IMR-90 (cell line): ENCODE measurements at regions not wholly inside any gene's neighbourhood (a gene's known extent, or its start where the extent isn't known, plus 50 kb on each side); places are given as distances from the start of the nearest gene placed in this dataset.

Experiments
- ATAC-seq: fragments of 200-7000 bp; cut with Tn5 transposase; 2 replicates; pipeline ENCODE4 v1.9.1; 2020; ENCODE audit warnings: low read depth, mild to moderate bottlenecking, moderate library complexity
- BruUV-seq: library from RNA; stranded (reverse); fragments of 400-500 nt; replicated peaks from 2 replicates; lab custom pipeline; 2021; lab: Mats Ljungman, UMichigan
- CTCF ChIA-PET: fragments of 300-600 bp; formaldehyde crosslinking; extraction: SDS; loops from one replicate; lab custom pipeline; 2021; ENCODE audit warnings: antibody characterized with exemption; lab: Yijun Ruan, JAX
- POLR2A ChIA-PET: fragments of 300-600 bp; sonication (Branson Sonifier 250); formaldehyde crosslinking; loops from one replicate; lab custom pipeline; 2022; ENCODE audit warnings: antibody characterized with exemption; ENCODE audit not compliant: unreplicated experiment; lab: Charles Lee
- DNase-seq: peaks from one replicate; pipeline ENCODE4 v3.0.0; 2013
- H2AFZ ChIP-seq: replicated peaks from 2 replicates; pipeline ENCODE3; 2013; ENCODE audit warnings: low read length, mild to moderate bottlenecking; ENCODE audit not compliant: poor library complexity
- H2AK5ac ChIP-seq: 2 replicates; pipeline ENCODE4 v1.6.1; 2013; ENCODE audit warnings: low read depth, low read length, inconsistent platforms
- H2AK9ac ChIP-seq: replicated peaks from 2 replicates; pipeline ENCODE3; 2013; ENCODE audit warnings: mild to moderate bottlenecking, low read depth, low read length, moderate library complexity; ENCODE audit not compliant: poor library complexity
- H2BK120ac ChIP-seq: 2 replicates; pipeline ENCODE4 v1.6.1; 2013; ENCODE audit warnings: low read depth, low read length, inconsistent platforms
- H2BK15ac ChIP-seq: 3 replicates; pipeline ENCODE4 v1.6.1; 2013; ENCODE audit warnings: low read depth, low read length, inconsistent platforms
- H2BK20ac ChIP-seq: 2 replicates; pipeline ENCODE4 v1.6.1; 2013; ENCODE audit warnings: low read depth, mild to moderate bottlenecking, inconsistent platforms, low read length, moderate library complexity
- H2BK5ac ChIP-seq: 2 replicates; pipeline ENCODE4 v1.6.1; 2013; ENCODE audit warnings: mild to moderate bottlenecking, low read depth, low read length, inconsistent platforms; ENCODE audit not compliant: poor library complexity, severe bottlenecking
- H3K14ac ChIP-seq: replicated peaks from 2 replicates; pipeline ENCODE4 v1.6.1; 2013; ENCODE audit warnings: low read depth, low read length, inconsistent platforms
- H3K18ac ChIP-seq: 2 replicates; pipeline ENCODE4 v1.6.1; 2013; ENCODE audit warnings: low read depth, low read length, control low read depth
- H3K23ac ChIP-seq: 2 replicates; pipeline ENCODE4 v1.6.1; 2013; ENCODE audit warnings: low read depth, low read length, inconsistent platforms
- H3K27ac ChIP-seq: 2 replicates; pipeline ENCODE4 v1.5.1; 2013; ENCODE audit warnings: mild to moderate bottlenecking, control low read depth, low read length; ENCODE audit not compliant: insufficient read depth
- H3K27me3 ChIP-seq: 2 replicates; pipeline ENCODE4 v1.6.1; 2013; ENCODE audit warnings: low read length; ENCODE audit not compliant: control insufficient read depth, insufficient read depth
- H3K36me3 ChIP-seq: 2 replicates; pipeline ENCODE4 v1.6.1; 2013; ENCODE audit warnings: low read length, mixed read lengths; ENCODE audit not compliant: control insufficient read depth, insufficient read depth
- H3K4ac ChIP-seq: 2 replicates; pipeline ENCODE4 v1.6.1; 2013; ENCODE audit warnings: low read depth, low read length, inconsistent platforms
- H3K4me1 ChIP-seq: 2 replicates; pipeline ENCODE4 v1.6.1; 2013; ENCODE audit warnings: low read length, mixed read lengths; ENCODE audit not compliant: control insufficient read depth, insufficient read depth
- H3K4me2 ChIP-seq: 2 replicates; pipeline ENCODE4 v1.6.1; 2013; ENCODE audit warnings: low read depth, mild to moderate bottlenecking, control low read depth, low read length, moderate library complexity
- H3K4me3 ChIP-seq: 2 replicates; pipeline ENCODE4 v1.5.1; 2013; ENCODE audit warnings: low read depth, mild to moderate bottlenecking, control low read depth, low read length, moderate library complexity; ENCODE audit not compliant: insufficient read depth
- H3K56ac ChIP-seq: 2 replicates; pipeline ENCODE4 v1.6.1; 2013; ENCODE audit warnings: low read length, inconsistent platforms; ENCODE audit not compliant: insufficient read depth; ENCODE audit errors: extremely low read depth
- H3K79me1 ChIP-seq, 2 experiments: 2 replicates each; pipeline ENCODE4 v1.6.1; 2013; ENCODE audit warnings: low read length in 2 of 2, inconsistent platforms in 1 of 2, low read depth in 1 of 2
- H3K9ac ChIP-seq: 2 replicates; pipeline ENCODE4 v1.6.1; 2013; ENCODE audit warnings: low read depth, low read length, control low read depth
- H3K9me1 ChIP-seq: 2 replicates; pipeline ENCODE4 v1.6.1; 2013; ENCODE audit warnings: low read length, inconsistent platforms; ENCODE audit not compliant: insufficient read depth
- H3K9me3 ChIP-seq: 2 replicates; pipeline ENCODE4 v1.6.1; 2013; ENCODE audit warnings: low read length; ENCODE audit not compliant: control insufficient read depth, insufficient read depth
- H4K20me1 ChIP-seq: 2 replicates; pipeline ENCODE4 v1.6.1; 2013; ENCODE audit warnings: low read length, inconsistent platforms; ENCODE audit not compliant: insufficient read depth
- H4K5ac ChIP-seq: 2 replicates; pipeline ENCODE4 v1.6.1; 2013; ENCODE audit warnings: mild to moderate bottlenecking, low read depth, low read length, control low read depth
- H4K8ac ChIP-seq, 2 experiments: 2 replicates each; pipeline ENCODE4 v1.6.1; 2013; ENCODE audit warnings: low read depth in 2 of 2, low read length in 2 of 2, control low read depth in 1 of 2, inconsistent platforms in 1 of 2
- H4K91ac ChIP-seq: 2 replicates; pipeline ENCODE4 v1.6.1; 2013; ENCODE audit warnings: low read depth, low read length, inconsistent platforms; ENCODE audit not compliant: insufficient read depth
- BHLHE40 ChIP-seq: fragments of 150-350 bp; IDR thresholded peaks from 2 replicates; pipeline ENCODE4 v1.6.1; 2016; ENCODE audit warnings: mild to moderate bottlenecking, low read depth, low read length
- CEBPB ChIP-seq: IDR thresholded peaks from 2 replicates; pipeline ENCODE4 v1.6.1; 2012; ENCODE audit warnings: low read depth, low read length, improper control_type of control experiment
- CHD1 ChIP-seq: IDR thresholded peaks from 2 replicates; pipeline ENCODE4 v1.6.1; 2012; ENCODE audit warnings: low read depth, low read length, improper control_type of control experiment
- CTCF ChIP-seq: conservative IDR thresholded peaks from 2 replicates; pipeline ENCODE4 v1.5.1; 2012; ENCODE audit warnings: mild to moderate bottlenecking, low read depth, low read length, improper control_type of control experiment
- ELK1 ChIP-seq: fragments of 150-350 bp; IDR thresholded peaks from 2 replicates; pipeline ENCODE4 v1.6.1; 2016; ENCODE audit warnings: low read depth, mild to moderate bottlenecking, low read length, moderate library complexity, borderline replicate concordance
- FOS ChIP-seq: fragments of 150-350 bp; IDR thresholded peaks from 2 replicates; pipeline ENCODE4 v1.6.1; 2016; ENCODE audit warnings: low read depth, low read length
- MAFK ChIP-seq: IDR thresholded peaks from 2 replicates; pipeline ENCODE4 v1.6.1; 2012; ENCODE audit warnings: low read depth, low read length, improper control_type of control experiment
- MAZ ChIP-seq: IDR thresholded peaks from 2 replicates; pipeline ENCODE4 v1.6.1; 2012; ENCODE audit warnings: low read depth, mild to moderate bottlenecking, low read length, improper control_type of control experiment, moderate library complexity, borderline replicate concordance
- MXI1 ChIP-seq: IDR thresholded peaks from 2 replicates; pipeline ENCODE4 v1.6.1; 2012; ENCODE audit warnings: low read depth, mild to moderate bottlenecking, low read length, moderate library complexity, borderline replicate concordance
- NFE2L2 ChIP-seq: fragments of 150-350 bp; IDR thresholded peaks from 2 replicates; pipeline ENCODE4 v1.6.1; 2016; ENCODE audit warnings: low read depth, mild to moderate bottlenecking, low read length
- POLR2A ChIP-seq: IDR thresholded peaks from 2 replicates; pipeline ENCODE4 v1.6.1; 2012; ENCODE audit warnings: mild to moderate bottlenecking, low read depth, low read length
- RAD21 ChIP-seq: IDR thresholded peaks from 2 replicates; pipeline ENCODE4 v1.6.1; 2012; ENCODE audit warnings: low read length, improper control_type of control experiment
- RCOR1 ChIP-seq: IDR thresholded peaks from 2 replicates; pipeline ENCODE4 v1.6.1; 2012; ENCODE audit warnings: mild to moderate bottlenecking, low read length, improper control_type of control experiment; ENCODE audit not compliant: insufficient replicate concordance
- RFX5 ChIP-seq: IDR thresholded peaks from 2 replicates; pipeline ENCODE4 v1.8.0; 2012; ENCODE audit warnings: low read depth, mild to moderate bottlenecking, low read length, moderate library complexity
- SMC3 ChIP-seq: fragments of 150-350 bp; IDR thresholded peaks from 2 replicates; pipeline ENCODE4 v1.6.1; 2016; ENCODE audit warnings: low read depth, mild to moderate bottlenecking, antibody characterized with exemption, low read length, moderate library complexity
- USF2 ChIP-seq: fragments of 150-350 bp; IDR thresholded peaks from 2 replicates; pipeline ENCODE4 v1.6.1; 2017; ENCODE audit warnings: mild to moderate bottlenecking, antibody characterized with exemption, low read length, low read depth
- WGBS, 2 experiments: methylation state at CpG; one replicate each; pipeline versions ENCODE4 v1.1.5 to v1.1.7; 2013; ENCODE audit warnings: missing lambda C conversion rate in 2 of 2; ENCODE audit not compliant: insufficient read length in 1 of 2; ENCODE audit errors: extremely low coverage in 2 of 2; 5-methylcytosine and 5-hydroxymethylcytosine counted together
- dilution Hi-C: fragments of 300-500 bp; cut with HindIII; formaldehyde crosslinking; loops from one replicate; pipeline ENCODE4 v1.14.3; 2018; ENCODE audit warnings: low sequenced_read_pairs; ENCODE audit not compliant: unreplicated experiment
- in situ Hi-C: fragments of 300-500 bp; cut with MboI; formaldehyde crosslinking; loops from 3 replicates; pipeline ENCODE4 v1.14.3; 2019; ENCODE audit warnings: low sequenced_read_pairs, inconsistent platforms, mixed read lengths
- intact Hi-C: fragments of 100-400 bp; cut with micrococcal nuclease; formaldehyde crosslinking; loops from 2 replicates; pipeline ENCODE4 v1.10.0; 2022

DNA sequence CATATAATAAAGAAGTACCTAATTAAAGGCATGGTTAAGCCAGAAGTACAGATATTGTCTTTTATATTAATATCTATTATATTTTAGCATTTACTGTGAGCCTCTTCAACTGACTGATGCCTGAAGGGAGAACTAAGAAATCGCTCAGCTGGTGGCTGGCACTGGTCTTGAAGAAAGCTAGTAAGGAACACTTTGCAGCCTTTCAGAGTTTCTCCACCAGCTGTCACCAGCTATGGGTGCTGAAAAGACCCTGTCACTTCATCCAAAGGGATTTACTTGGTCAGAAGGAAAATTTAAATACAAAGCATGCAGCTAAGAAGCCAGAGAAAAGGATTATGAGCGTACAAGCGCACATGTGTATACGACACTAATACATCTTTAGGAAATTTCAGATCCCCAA lies 525.9 kb downstream of the TMEM182 start:
- CTCF ChIA-PET: no interaction called here

More for the DNA sequence above, 525.9 kb downstream of the TMEM182 start:
- H2AK5ac ChIP-seq: no peak overlapping the region
- no peak overlapping the region for H2AFZ ChIP-seq
- no peak overlapping the region for H3K4me2 ChIP-seq
- no peak overlapping the region for H3K23ac ChIP-seq
- H2AK9ac ChIP-seq: no peak overlapping the region
- ATAC-seq (no peak), DNase-seq (no peak)
- no TSS peak for BruUV-seq
- no peaks in the 10 kb centered on the region for H3K79me1 ChIP-seq
- intact Hi-C loops: no loop called here
- no peak overlapping the region for H4K8ac ChIP-seq
- no peak overlapping the region for H4K5ac ChIP-seq
- POLR2A ChIA-PET: no interaction called here
- H3K14ac ChIP-seq: no peak overlapping the region
- H3K4me1 ChIP-seq: no peaks in the 10 kb centered on the region
- H2BK20ac ChIP-seq: no peak overlapping the region
- H2BK5ac ChIP-seq: no peak overlapping the region
- H3K56ac ChIP-seq: no peak overlapping the region
- H2BK120ac ChIP-seq: no peak overlapping the region
- no peaks in the 10 kb centered on the region for H3K27me3 ChIP-seq
- TF ChIP-seq BHLHE40 (no peak), RCOR1 (no peak), MXI1 (no peak), SMC3 (no peak), MAFK (no peak), POLR2A (no peak), ELK1 (no peak), FOS (no peak), MAZ (no peak), USF2 (no peak), CHD1 (no peak), NFE2L2 (no peak), RFX5 (no peak), RAD21 (no peak), CEBPB (no peak), CTCF (no peak)
- dilution Hi-C loops: no loop called here
- no peaks in the 10 kb centered on the region for H4K20me1 ChIP-seq
- no peaks in the 10 kb centered on the region for H3K9me1 ChIP-seq
- H3K4ac ChIP-seq: no peak overlapping the region
- H3K9ac ChIP-seq: no peak overlapping the region
- in situ Hi-C loops: no loop called here
- no CpG with 5 or more reads among the region's 4 CpGs for WGBS, 2 experiments
- no peak overlapping the region for H4K91ac ChIP-seq
- H3K9me3 ChIP-seq: peaks cover 4% of the 10 kb centered on the region; the same call in 1 of the 2 replicates
- H3K18ac ChIP-seq: no peak overlapping the region
- H3K4me3 ChIP-seq: no peak overlapping the region
- no peak overlapping the region for H3K27ac ChIP-seq
- no peaks in the 10 kb centered on the region for H3K36me3 ChIP-seq
- H2BK15ac ChIP-seq: no peak overlapping the region
